ENCODE measurements at regions not wholly inside any gene's neighbourhood (a gene's known extent, or its start where the extent isn't known, plus 50 kb on each side); places are given as distances from the start of the nearest gene placed in this dataset.

- no peak for TF ChIP-seq NANOG (IDR thresholded peaks at IDR 0.05; ENCODE audit: borderline replicate concordance)
- TF ChIP-seq ZNF114 (CRISPR knock-in tag; IDR thresholded peaks at IDR 0.05), result no peak
- TF ChIP-seq STAT1 (IDR thresholded peaks at IDR 0.05; ENCODE audit: unreplicated experiment), result no peak
- TF ChIP-seq ETS1 (IDR thresholded peaks at IDR 0.05), result no peak
- no peak for TF ChIP-seq EZH2phosphoT487 (IDR thresholded peaks at IDR 0.05; ENCODE audit: unreplicated experiment)
- no peak for TF ChIP-seq CREB1 (CRISPR knock-in tag; IDR thresholded peaks at IDR 0.05; ENCODE audit: low read depth)
- TF ChIP-seq EZH2 (IDR thresholded peaks at IDR 0.05; ENCODE audit: low read depth, unreplicated experiment), result no peak
- TF ChIP-seq POLR2AphosphoS5 (IDR thresholded peaks at IDR 0.05; ENCODE audit: low read depth), result no peak
- no peak for TF ChIP-seq CTCF (conservative IDR thresholded peaks at IDR 0.05; ENCODE audit: low read depth in 2 of 2)
- no peak for TF ChIP-seq JUNB (IDR thresholded peaks at IDR 0.05; ENCODE audit: unreplicated experiment)
- no peak for TF ChIP-seq ZNF331 (CRISPR knock-in tag; IDR thresholded peaks at IDR 0.05; ENCODE audit: low read depth)
- no peak for TF ChIP-seq ZNF462 (CRISPR knock-in tag; IDR thresholded peaks at IDR 0.05)
- no peak for TF ChIP-seq REST (IDR thresholded peaks at IDR 0.05; ENCODE audit: unreplicated experiment)
- Histone ChIP-seq H3K9me2 (ENCODE audit: insufficient read depth) (peaks cover 9% of the 10 kb centered on the region; the same call in 1 of the 2 replicates), H3F3A (replicated peaks; ENCODE audit: low read depth) (no peaks in the 10 kb centered on the region), H3K79me2 (replicated peaks; ENCODE audit: insufficient read depth) (no peaks in the 10 kb centered on the region), H3K27ac (ENCODE audit: low read depth) (no peak overlapping the region), H3K4me1 (ENCODE audit: insufficient read depth) (no peaks in the 10 kb centered on the region), H3K4me3 (no peak overlapping the region), H3K27me3 (ENCODE audit: insufficient read depth) (no peaks in the 10 kb centered on the region), H3K4me2 (no peak overlapping the region), H3K36me3 (ENCODE audit: insufficient read depth) (peaks cover 16% of the 10 kb centered on the region), H2AFZ (no peak overlapping the region), H4K20me1 (replicated peaks; ENCODE audit: insufficient read depth) (no peaks in the 10 kb centered on the region)
- Mint-ChIP-seq H3K9me3 (peaks cover 45% of the 10 kb centered on the region), H3K27me3 (ENCODE audit: insufficient read depth, low read depth, poor library complexity) (no peaks in the 10 kb centered on the region), H3K4me3 (no peak overlapping the region), H3K27ac (no peak overlapping the region), H3K36me3 (ENCODE audit: low read depth) (peaks cover 30% of the 10 kb centered on the region; the same call in 2 of the 3 replicates), H3K4me1 (no peaks in the 10 kb centered on the region)
- DNase-seq (ENCODE audit: low spot score), result no peak
- no peak for ATAC-seq
Measured at GRCh38 chr10:108250936-108251620, 1086.6 kb upstream of the SORCS1 start.

Measured in GM23338 (cell line).